ENCODE measurements at regions not wholly inside any gene's neighbourhood (a gene's known extent, or its start where the extent isn't known, plus 50 kb on each side); places are given as distances from the start of the nearest gene placed in this dataset.
"Not testable (repeated sequence)": the region's sequence is repeated elsewhere in the genome, so short reads cannot be mapped to it uniquely, and the experiment has no call there.

DNA sequence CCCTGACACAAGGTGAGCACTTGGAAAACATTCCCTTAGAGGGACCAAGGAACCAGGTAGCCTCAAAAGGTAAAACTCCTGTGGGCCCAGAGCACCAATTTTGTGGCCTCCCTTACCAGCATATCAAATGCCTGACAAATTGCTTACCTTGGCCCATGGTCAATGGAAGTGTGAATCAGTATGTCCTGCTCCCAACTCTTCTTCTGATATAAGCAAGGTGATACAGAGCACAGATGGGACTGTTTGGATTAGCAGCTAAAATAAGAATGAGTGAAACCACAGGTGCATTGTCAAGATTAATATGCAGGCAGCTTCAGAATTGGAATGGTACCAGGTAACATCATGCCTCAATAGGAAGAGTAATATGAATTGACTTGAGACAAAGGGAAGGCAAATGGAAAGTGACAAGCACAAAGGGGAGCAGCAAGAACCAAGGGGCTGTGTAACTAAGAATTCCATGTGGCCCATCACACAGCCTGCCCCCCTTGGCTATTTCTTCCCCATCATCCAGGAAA is 156.8 kb upstream of the KCND3 start:
- Histone ChIP-seq H3K27me3 (peaks cover 27% of the 10 kb centered on the region), H3K9me3 (no peaks in the 10 kb centered on the region), H3K36me3 (no peaks in the 10 kb centered on the region), H3K4me3 (no peak overlapping the region)
- DNase-seq: no peak

DNA sequence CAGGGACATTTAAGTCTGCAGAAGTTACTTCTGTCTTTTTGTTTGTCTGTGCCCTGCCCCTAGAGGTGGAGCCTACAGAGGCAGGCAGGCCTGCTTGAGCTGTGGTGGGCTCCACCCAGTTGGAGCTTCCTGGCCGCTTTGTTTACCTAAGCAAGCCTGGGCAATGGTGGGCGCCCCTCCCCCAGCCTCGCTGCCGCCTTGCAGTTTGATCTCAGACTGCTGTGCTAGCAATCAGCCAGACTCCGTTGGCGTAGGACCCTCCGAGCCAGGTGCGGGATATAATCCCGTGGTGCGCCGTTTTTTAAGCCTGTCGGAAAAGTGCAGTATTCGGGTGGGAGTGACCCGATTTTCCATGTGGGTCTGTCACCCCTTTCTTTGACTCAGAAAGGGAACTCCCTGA is 170.7 kb upstream of the KCND3 start:
- H3K4me3 ChIP-seq, H3K9me3 ChIP-seq, H3K36me3 ChIP-seq, DNase-seq: not testable (repeated sequence)
- peaks cover 19% of the 10 kb centered on the region for H3K27me3 ChIP-seq

- Histone ChIP-seq H3K36me3 (no peaks in the 10 kb centered on the region), H3K27me3 (peaks cover 19% of the 10 kb centered on the region), H3K9me3 (no peaks in the 10 kb centered on the region), H3K4me3 (no peak overlapping the region)
- DNase-seq: no peak
Observed at GRCh38 chr1:112165375-112165774, 175.9 kb upstream of the KCND3 start.

GRCh38 chr1:112169517-112169916 is 180.0 kb upstream of the KCND3 start:
- H3K36me3 ChIP-seq: no peaks in the 10 kb centered on the region
- peaks cover 3% of the 10 kb centered on the region; the same call in 1 of the 2 replicates for H3K27me3 ChIP-seq
- DNase-seq: no peak
- H3K4me3 ChIP-seq: no peak overlapping the region
- H3K9me3 ChIP-seq: no peaks in the 10 kb centered on the region

DNA sequence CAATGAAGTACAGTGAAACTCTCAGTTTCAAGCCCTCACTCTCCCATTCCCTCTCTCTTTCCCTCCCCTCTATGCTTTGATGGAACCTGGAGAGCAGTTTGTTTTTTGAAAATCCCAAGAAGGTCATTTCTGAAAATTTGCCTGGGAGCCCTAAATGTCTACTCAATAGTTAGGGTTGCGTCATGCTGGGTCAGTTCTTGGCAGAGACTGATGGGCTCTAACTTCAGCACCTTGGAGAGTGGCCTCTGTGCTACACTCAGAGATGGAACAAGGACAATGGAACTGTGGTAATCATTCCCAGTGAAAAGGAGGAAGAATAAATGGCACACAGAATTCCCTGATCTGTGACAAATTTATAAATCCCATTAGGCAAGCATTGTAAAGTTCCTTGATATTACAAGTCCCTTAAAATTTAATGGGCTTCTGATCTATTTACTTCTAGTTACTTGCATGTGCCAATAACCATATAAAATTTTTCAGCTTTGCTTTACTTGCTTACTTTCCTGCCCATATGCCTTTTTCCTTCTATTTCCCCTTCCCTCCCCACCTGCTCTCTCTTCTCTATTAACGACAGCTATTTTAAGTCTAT is 182.9 kb upstream of the KCND3 start:
- Histone ChIP-seq H3K9me3 (no peaks in the 10 kb centered on the region), H3K4me3 (no peak overlapping the region)
- peak; percentile 40 for DNase-seq

GRCh38 chr1:112177314-112177713 is 187.8 kb upstream of the KCND3 start:
- H3K4me3 ChIP-seq: no peak overlapping the region
- H3K9me3 ChIP-seq: no peaks in the 10 kb centered on the region
- peaks cover 4% of the 10 kb centered on the region; the same call in 1 of the 2 replicates for H3K27me3 ChIP-seq
- no peak for DNase-seq
- no peaks in the 10 kb centered on the region for H3K36me3 ChIP-seq

More for the DNA sequence above, 182.9 kb upstream of the KCND3 start:
- Histone ChIP-seq H3K27me3 (no peaks in the 10 kb centered on the region), H3K36me3 (no peaks in the 10 kb centered on the region)

DNA sequence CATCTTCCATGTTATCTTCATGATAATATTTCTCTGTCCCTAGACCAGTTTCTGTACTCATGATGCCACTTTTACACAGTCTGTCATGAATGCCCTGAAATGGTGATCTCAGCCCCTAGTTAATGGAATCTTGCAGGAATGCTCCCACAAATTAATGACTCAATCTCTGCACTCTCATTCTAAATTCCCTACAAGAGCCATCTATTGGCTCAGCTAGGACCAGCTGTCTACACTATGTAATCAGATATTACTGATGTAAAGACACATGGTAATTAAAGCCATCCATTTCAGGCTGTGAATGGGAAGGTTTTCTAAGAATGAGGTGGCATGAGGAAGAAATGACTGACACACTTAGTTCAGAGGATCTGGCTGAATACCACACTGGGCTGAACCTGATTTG is 199.1 kb upstream of the KCND3 start:
- no peak overlapping the region for H3K4me3 ChIP-seq
- no peaks in the 10 kb centered on the region; the same call in 1 of the 2 replicates for H3K9me3 ChIP-seq
- no peak for DNase-seq
- H3K36me3 ChIP-seq: no peaks in the 10 kb centered on the region
- peaks cover 10% of the 10 kb centered on the region for H3K27me3 ChIP-seq

DNA sequence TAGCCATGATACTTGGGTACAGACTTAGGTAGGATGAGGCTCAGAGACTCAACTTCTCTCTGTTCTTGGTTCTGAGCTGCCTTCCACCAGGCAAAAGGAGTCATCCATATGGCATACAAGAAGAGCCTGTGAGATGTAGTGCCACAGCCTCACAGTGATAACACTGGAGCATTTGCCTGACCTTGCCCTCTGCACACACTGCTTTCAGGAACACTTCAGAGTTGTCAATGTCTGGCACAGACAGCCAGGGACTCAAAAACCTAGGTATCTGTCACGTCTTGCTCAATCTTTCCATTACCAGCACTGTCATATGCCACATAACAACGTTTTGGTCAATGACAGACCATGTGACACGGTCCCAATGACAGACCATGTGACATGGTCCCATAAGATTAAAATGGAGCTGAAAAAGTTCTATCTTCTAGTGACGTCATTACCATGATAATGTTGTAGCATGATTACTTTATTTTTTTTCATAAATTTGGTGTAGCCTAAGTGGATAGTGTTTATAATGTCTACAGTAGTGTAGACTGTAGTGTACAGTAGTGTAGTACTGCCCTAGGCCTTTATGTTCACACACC is 199.9 kb upstream of the CTTNBP2NL start:
- H3K9me3 ChIP-seq: no peaks in the 10 kb centered on the region; the same call in 1 of the 2 replicates
- H3K36me3 ChIP-seq: no peaks in the 10 kb centered on the region
- peaks cover 4% of the 10 kb centered on the region for H3K27me3 ChIP-seq
- no peak overlapping the region for H3K4me3 ChIP-seq
- no peak for DNase-seq

GRCh38 chr1:112196731-112197130 is 199.3 kb upstream of the CTTNBP2NL start:
- H3K36me3 ChIP-seq: no peaks in the 10 kb centered on the region
- no peak for DNase-seq
- H3K4me3 ChIP-seq: no peak overlapping the region
- H3K27me3 ChIP-seq: peaks cover 4% of the 10 kb centered on the region
- no peaks in the 10 kb centered on the region; the same call in 1 of the 2 replicates for H3K9me3 ChIP-seq

DNA sequence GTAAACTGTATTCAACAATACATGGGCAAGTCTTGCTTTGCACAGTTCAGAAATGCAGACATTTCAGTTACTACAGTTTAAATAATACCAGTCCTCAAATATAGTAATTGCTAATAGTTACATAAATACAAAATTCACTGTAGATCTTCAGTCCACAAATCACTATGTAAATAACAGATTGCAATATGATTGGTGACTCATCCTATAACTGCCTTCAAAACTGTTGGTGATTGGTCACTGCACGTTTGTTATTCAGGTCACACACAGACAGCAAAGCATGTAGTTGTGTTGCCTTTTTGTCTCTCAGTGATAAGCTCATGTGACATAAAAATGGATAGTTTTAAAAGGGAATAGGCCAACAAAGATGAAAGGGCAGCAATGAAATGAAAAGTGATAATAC is 186.5 kb upstream of the CTTNBP2NL start:
- Histone ChIP-seq H3K36me3 (no peaks in the 10 kb centered on the region), H3K9me3 (no peaks in the 10 kb centered on the region), H3K4me3 (no peak overlapping the region), H3K27me3 (peaks cover 4% of the 10 kb centered on the region; the same call in 1 of the 2 replicates)
- DNase-seq: no peak

GRCh38 chr1:112219267-112219666 is 176.7 kb upstream of the CTTNBP2NL start:
- H3K27me3 ChIP-seq: peaks cover 12% of the 10 kb centered on the region
- no peaks in the 10 kb centered on the region for H3K36me3 ChIP-seq
- no peak overlapping the region for H3K4me3 ChIP-seq
- H3K9me3 ChIP-seq: no peaks in the 10 kb centered on the region
- no peak for DNase-seq

DNA sequence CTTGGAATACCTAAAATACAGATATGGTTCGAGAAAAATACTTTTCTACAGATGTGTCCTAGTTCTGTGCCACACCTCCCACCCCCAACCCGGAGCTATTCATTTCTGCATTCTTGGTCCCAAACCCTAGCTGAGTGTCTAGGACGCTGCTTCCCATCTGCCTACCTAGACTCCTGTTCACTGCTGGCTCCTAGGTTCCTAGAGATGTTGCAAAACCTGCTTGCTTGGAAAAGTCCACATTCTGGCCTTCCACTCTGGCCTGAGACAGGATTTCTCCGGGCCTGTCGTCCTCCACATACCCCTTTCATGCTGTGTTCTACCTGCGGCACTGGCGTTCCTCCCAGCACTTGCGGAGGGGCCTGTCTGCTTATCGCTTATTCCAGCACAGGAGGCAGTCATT is 165.8 kb upstream of the CTTNBP2NL start:
- no peak overlapping the region for H3K4me3 ChIP-seq
- H3K27me3 ChIP-seq: peaks cover 11% of the 10 kb centered on the region
- H3K36me3 ChIP-seq: no peaks in the 10 kb centered on the region
- DNase-seq: no peak
- H3K9me3 ChIP-seq: no peaks in the 10 kb centered on the region

- no peaks in the 10 kb centered on the region for H3K36me3 ChIP-seq
- peaks cover 11% of the 10 kb centered on the region for H3K27me3 ChIP-seq
- DNase-seq: no peak
- H3K9me3 ChIP-seq: no peaks in the 10 kb centered on the region
- H3K4me3 ChIP-seq: no peak overlapping the region
Observed at GRCh38 chr1:112231331-112231730, 164.7 kb upstream of the CTTNBP2NL start.

- H3K27me3 ChIP-seq: peaks cover 13% of the 10 kb centered on the region
- H3K36me3 ChIP-seq: no peaks in the 10 kb centered on the region
- H3K9me3 ChIP-seq: no peaks in the 10 kb centered on the region
- no peak for DNase-seq
- no peak overlapping the region for H3K4me3 ChIP-seq
Observed at GRCh38 chr1:112232848-112233247, 163.2 kb upstream of the CTTNBP2NL start.

GRCh38 chr1:112234710-112235109 is 161.3 kb upstream of the CTTNBP2NL start:
- no peak for DNase-seq
- H3K9me3 ChIP-seq: no peaks in the 10 kb centered on the region

DNA sequence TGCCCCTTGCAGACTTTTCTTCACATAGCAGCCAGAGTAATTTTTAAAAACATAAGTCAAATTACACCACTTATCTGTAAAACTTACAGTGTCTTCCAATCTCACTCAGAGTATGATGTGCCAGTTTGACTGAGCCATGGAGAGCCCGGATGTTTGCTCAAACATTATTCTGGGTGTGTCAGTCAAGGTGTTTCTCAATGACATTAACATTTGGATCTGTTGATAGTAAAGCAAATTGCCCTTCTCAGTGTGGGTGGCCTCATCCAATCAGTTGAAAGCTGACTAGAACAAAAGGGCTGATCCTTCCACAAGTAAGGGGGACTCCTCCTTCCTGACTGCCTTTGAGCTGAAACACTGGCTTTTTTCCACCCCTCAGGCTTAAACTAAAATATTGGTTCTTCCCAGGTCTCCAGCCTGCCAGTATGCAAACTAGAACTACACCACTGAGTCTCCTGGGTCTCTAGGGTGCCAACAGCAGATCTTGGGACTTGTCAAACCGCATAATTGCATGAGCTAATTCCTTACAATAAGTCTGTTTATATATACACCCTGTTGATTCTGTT is 157.9 kb upstream of the CTTNBP2NL start:
- H3K4me3 ChIP-seq: no peak overlapping the region
- DNase-seq: no peak
- no peaks in the 10 kb centered on the region for H3K9me3 ChIP-seq
- H3K27me3 ChIP-seq: peaks cover 8% of the 10 kb centered on the region
- no peaks in the 10 kb centered on the region for H3K36me3 ChIP-seq

More at GRCh38 chr1:112234710-112235109, 161.3 kb upstream of the CTTNBP2NL start:
- H3K4me3 ChIP-seq: no peak overlapping the region
- no peaks in the 10 kb centered on the region for H3K36me3 ChIP-seq
- peaks cover 11% of the 10 kb centered on the region for H3K27me3 ChIP-seq

- Histone ChIP-seq H3K4me3 (no peak overlapping the region), H3K9me3 (no peaks in the 10 kb centered on the region), H3K36me3 (no peaks in the 10 kb centered on the region), H3K27me3 (peaks cover 5% of the 10 kb centered on the region)
- DNase-seq: no peak
Observed at GRCh38 chr1:112239683-112240330, 156.2 kb upstream of the CTTNBP2NL start.

All from MG63 (cell line).